ENCODE measurements at regions not wholly inside any gene's neighbourhood (a gene's known extent, or its start where the extent isn't known, plus 50 kb on each side); places are given as distances from the start of the nearest gene placed in this dataset.

DNA sequence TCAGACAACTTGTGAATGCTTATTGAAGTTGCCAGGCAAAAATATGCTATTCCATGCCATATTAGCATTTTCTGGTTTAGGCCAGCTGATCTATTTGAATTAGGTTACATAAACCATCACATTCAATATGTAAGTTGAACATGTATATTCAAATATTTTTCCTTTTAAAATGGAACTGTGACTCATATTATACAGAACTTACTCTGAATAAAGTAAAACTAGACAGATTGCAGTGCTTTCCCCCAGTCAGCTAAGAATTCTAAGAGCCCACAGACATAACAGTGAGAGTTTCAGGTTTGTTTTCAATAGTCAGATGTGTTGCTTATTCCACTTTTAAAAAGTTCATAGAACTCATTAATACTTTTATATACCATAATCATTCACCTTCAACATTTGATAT lies 119.8 kb downstream of the MGST1 start:
- no peak overlapping the region for H3K4me3 ChIP-seq (ENCODE audit: low read length in 3 of 3)
- no peaks in the 10 kb centered on the region for H3K36me3 ChIP-seq (ENCODE audit: control insufficient read depth in 2 of 3, insufficient read depth in 3 of 3, low read length in 3 of 3)
- no peaks in the 10 kb centered on the region for H3K9me3 ChIP-seq (ENCODE audit: control insufficient read depth in 2 of 3, insufficient read depth in 1 of 3, low read length in 3 of 3)
- FAIRE-seq, result no peak
- H3K27ac ChIP-seq (ENCODE audit: low read depth in 2 of 2, low read length in 2 of 2), result no peak overlapping the region
- H3K9ac ChIP-seq (ENCODE audit: low read length in 3 of 3), result no peak overlapping the region
- TF ChIP-seq CTCF (IDR thresholded peaks at IDR 0.05; ENCODE audit: borderline replicate concordance, extremely low read depth, insufficient read depth), result no peak
- H3K27me3 ChIP-seq (ENCODE audit: control insufficient read depth, insufficient read depth, low read length), result no peaks in the 10 kb centered on the region
- intact Hi-C loops (cut with DNase I), result no loop called here
- no peaks in the 10 kb centered on the region for H3K4me1 ChIP-seq (ENCODE audit: control insufficient read depth in 2 of 3, insufficient read depth in 2 of 3, low read depth in 1 of 3, low read length in 3 of 3)
- no peak for DNase-seq

DNA sequence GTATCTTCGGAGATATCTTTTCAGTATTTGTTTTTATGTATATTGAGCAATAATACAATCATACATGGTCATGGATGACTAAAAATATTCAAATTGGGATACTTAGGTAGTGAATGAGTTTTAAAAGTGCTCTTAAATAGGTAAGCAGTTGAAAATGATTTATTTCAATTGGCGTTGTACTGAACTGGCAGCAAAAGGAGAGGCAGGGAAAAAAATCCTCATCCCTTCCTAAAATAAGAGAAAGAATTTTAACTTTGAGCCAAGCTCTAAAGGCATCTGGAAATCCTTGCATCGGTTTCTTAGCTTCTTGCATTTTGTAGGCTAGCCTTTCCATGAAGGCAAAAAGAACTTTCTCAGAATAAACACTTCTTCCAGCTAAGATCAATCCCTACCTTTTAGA lies 125.2 kb downstream of the MGST1 start:
- no peaks in the 10 kb centered on the region for H3K27me3 ChIP-seq (ENCODE audit: control insufficient read depth, insufficient read depth, low read length)
- no peak for DNase-seq
- no peak for FAIRE-seq
- H3K4me1 ChIP-seq (ENCODE audit: control insufficient read depth in 2 of 3, insufficient read depth in 2 of 3, low read depth in 1 of 3, low read length in 3 of 3), result no peaks in the 10 kb centered on the region
- no peak overlapping the region for H3K27ac ChIP-seq (ENCODE audit: low read depth in 2 of 2, low read length in 2 of 2)
- H3K36me3 ChIP-seq (ENCODE audit: control insufficient read depth in 2 of 3, insufficient read depth in 3 of 3, low read length in 3 of 3), result no peaks in the 10 kb centered on the region
- no peaks in the 10 kb centered on the region for H3K9me3 ChIP-seq (ENCODE audit: control insufficient read depth in 2 of 3, insufficient read depth in 1 of 3, low read length in 3 of 3)
- no peak overlapping the region for H3K9ac ChIP-seq (ENCODE audit: low read length in 3 of 3)
- no peak overlapping the region for H3K4me3 ChIP-seq (ENCODE audit: low read length in 3 of 3)
- TF ChIP-seq CTCF (IDR thresholded peaks at IDR 0.05; ENCODE audit: borderline replicate concordance, extremely low read depth, insufficient read depth), result no peak
- intact Hi-C loops (cut with DNase I), result no loop called here

GRCh38 chr12:16473610-16474326 lies 126.3 kb downstream of the MGST1 start:
- Histone ChIP-seq H3K4me3 (ENCODE audit: low read length in 3 of 3) (no peak overlapping the region), H3K4me1 (ENCODE audit: control insufficient read depth in 2 of 3, insufficient read depth in 2 of 3, low read depth in 1 of 3, low read length in 3 of 3) (no peaks in the 10 kb centered on the region), H3K36me3 (ENCODE audit: control insufficient read depth in 2 of 3, insufficient read depth in 3 of 3, low read length in 3 of 3) (no peaks in the 10 kb centered on the region), H3K27ac (ENCODE audit: low read depth in 2 of 2, low read length in 2 of 2) (no peak overlapping the region), H3K27me3 (ENCODE audit: control insufficient read depth, insufficient read depth, low read length) (no peaks in the 10 kb centered on the region), H3K9me3 (ENCODE audit: control insufficient read depth in 2 of 3, insufficient read depth in 1 of 3, low read length in 3 of 3) (no peaks in the 10 kb centered on the region), H3K9ac (ENCODE audit: low read length in 3 of 3) (no peak overlapping the region)
- no peak for DNase-seq
- intact Hi-C loops (cut with DNase I), result no loop called here
- TF ChIP-seq CTCF (IDR thresholded peaks at IDR 0.05; ENCODE audit: borderline replicate concordance, extremely low read depth, insufficient read depth), result no peak
- no peak for FAIRE-seq

DNA sequence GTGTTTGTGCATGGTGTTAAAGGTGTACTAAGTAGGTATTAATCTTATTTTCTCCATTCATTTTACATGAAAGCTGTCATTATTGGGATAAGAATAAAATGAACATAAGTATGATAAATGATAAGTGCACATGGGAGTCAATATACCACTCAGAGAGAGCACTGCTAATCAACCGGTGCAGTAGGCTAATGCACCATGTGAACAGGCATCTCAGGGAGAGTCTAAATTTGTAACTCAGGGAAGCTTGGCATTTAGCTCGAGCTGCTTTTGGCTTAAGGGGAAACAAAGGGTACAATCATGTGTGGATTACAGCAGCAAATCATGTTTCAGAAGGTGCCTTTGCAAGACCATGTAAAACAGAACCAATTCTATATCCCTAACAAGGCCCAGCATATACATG lies 127.4 kb downstream of the MGST1 start:
- no peaks in the 10 kb centered on the region for H3K4me1 ChIP-seq (ENCODE audit: control insufficient read depth in 2 of 3, insufficient read depth in 2 of 3, low read depth in 1 of 3, low read length in 3 of 3)
- intact Hi-C loops (cut with DNase I), result no loop called here
- H3K36me3 ChIP-seq (ENCODE audit: control insufficient read depth in 2 of 3, insufficient read depth in 3 of 3, low read length in 3 of 3), result no peaks in the 10 kb centered on the region
- no peak overlapping the region for H3K4me3 ChIP-seq (ENCODE audit: low read length in 3 of 3)
- H3K9ac ChIP-seq (ENCODE audit: low read length in 3 of 3), result no peak overlapping the region
- H3K27ac ChIP-seq (ENCODE audit: low read depth in 2 of 2, low read length in 2 of 2), result no peak overlapping the region
- TF ChIP-seq CTCF (IDR thresholded peaks at IDR 0.05; ENCODE audit: borderline replicate concordance, extremely low read depth, insufficient read depth), result no peak
- no peak for DNase-seq
- FAIRE-seq, result no peak
- H3K27me3 ChIP-seq (ENCODE audit: control insufficient read depth, insufficient read depth, low read length), result no peaks in the 10 kb centered on the region
- no peaks in the 10 kb centered on the region for H3K9me3 ChIP-seq (ENCODE audit: control insufficient read depth in 2 of 3, insufficient read depth in 1 of 3, low read length in 3 of 3)

Data from kidney (tissue), 13 donors.